Esophagus squamous epithelium (tissue), 4 donors: ENCODE measurements at regions not wholly inside any gene's neighbourhood (a gene's known extent, or its start where the extent isn't known, plus 50 kb on each side); places are given as distances from the start of the nearest gene placed in this dataset.

ENCODE experiments used
- POLR2A ChIP-seq, 4 donors: fragments of 450-650 bp; IDR thresholded peaks; one replicate each; pipeline ENCODE4 v1.6.1; 2017; ENCODE audit warnings: antibody characterized with exemption in 4 of 4, mild to moderate bottlenecking in 4 of 4, moderate library complexity in 3 of 4
- TF ChIP-seq, protein P1 (sequence below), 6 experiments: fragments of 450-650 bp in 4 of 6; fragments of 200-600 bp in 2 of 6; sonication (generic) in 2 of 6; IDR thresholded peaks; one replicate each; pipeline ENCODE4 v1.5.1; 2016 to 2019; ENCODE audit warnings: antibody characterized with exemption in 6 of 6, mild to moderate bottlenecking in 4 of 6, moderate library complexity in 4 of 6

DNA sequence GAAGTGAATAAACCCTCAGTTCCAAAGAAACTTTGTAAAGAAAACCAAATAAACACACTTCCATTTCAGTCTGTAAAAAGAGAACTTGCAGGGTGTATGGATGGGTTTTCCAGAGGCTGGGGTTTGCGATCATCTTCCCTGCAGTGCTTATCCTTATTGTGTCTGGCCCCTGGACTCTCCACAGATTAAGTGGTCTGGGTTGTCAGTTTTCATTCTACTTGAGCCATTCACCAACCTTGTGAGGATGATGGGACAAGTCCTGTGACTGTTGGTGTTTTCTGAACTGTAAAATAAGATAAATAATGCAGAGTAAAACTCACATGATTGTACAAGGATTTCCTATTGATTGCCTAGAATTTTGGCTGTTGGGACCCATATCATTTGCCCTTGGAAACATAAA is 166.1 kb upstream of the MOCS2 start:
- TF ChIP-seq, protein P1, sequence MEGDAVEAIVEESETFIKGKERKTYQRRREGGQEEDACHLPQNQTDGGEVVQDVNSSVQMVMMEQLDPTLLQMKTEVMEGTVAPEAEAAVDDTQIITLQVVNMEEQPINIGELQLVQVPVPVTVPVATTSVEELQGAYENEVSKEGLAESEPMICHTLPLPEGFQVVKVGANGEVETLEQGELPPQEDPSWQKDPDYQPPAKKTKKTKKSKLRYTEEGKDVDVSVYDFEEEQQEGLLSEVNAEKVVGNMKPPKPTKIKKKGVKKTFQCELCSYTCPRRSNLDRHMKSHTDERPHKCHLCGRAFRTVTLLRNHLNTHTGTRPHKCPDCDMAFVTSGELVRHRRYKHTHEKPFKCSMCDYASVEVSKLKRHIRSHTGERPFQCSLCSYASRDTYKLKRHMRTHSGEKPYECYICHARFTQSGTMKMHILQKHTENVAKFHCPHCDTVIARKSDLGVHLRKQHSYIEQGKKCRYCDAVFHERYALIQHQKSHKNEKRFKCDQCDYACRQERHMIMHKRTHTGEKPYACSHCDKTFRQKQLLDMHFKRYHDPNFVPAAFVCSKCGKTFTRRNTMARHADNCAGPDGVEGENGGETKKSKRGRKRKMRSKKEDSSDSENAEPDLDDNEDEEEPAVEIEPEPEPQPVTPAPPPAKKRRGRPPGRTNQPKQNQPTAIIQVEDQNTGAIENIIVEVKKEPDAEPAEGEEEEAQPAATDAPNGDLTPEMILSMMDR (IDR thresholded peaks at IDR 0.05) = no peak
- no peak for TF ChIP-seq POLR2A (IDR thresholded peaks at IDR 0.05)
